WERI-Rb-1 (cell line): ENCODE measurements at regions not wholly inside any gene's neighbourhood (a gene's known extent, or its start where the extent isn't known, plus 50 kb on each side); places are given as distances from the start of the nearest gene placed in this dataset.

ENCODE experiments used
- DNase-seq: peaks from one replicate; pipeline ENCODE4 v3.0.0-alpha.2; 2020
- H3K27ac ChIP-seq: fragments of 250-450 bp; sonication (Bioruptor Pico); 2 replicates; pipeline ENCODE4 v1.5.1; 2020; ENCODE audit warnings: mild to moderate bottlenecking, moderate library complexity
- H3K27me3 ChIP-seq: fragments of 250-450 bp; sonication (Bioruptor Pico); 2 replicates; pipeline ENCODE4 v1.5.1; 2021; ENCODE audit warnings: mild to moderate bottlenecking, low read depth, moderate library complexity; ENCODE audit not compliant: insufficient read depth, severe bottlenecking
- H3K36me3 ChIP-seq: fragments of 250-450 bp; sonication (Bioruptor Pico); 2 replicates; pipeline ENCODE4 v1.5.1; 2020; ENCODE audit warnings: mild to moderate bottlenecking, moderate library complexity
- H3K4me3 ChIP-seq: 2 replicates; pipeline ENCODE4 v1.5.1; 2011; ENCODE audit warnings: low read depth, mild to moderate bottlenecking, control low read depth, low read length
- H3K9me3 ChIP-seq: fragments of 250-450 bp; sonication (Bioruptor Pico); 2 replicates; pipeline ENCODE4 v1.5.1; 2021; ENCODE audit warnings: mild to moderate bottlenecking, moderate library complexity; ENCODE audit not compliant: severe bottlenecking
- CTCF ChIP-seq: IDR thresholded peaks from 2 replicates; pipeline ENCODE4 v1.5.1; 2011; ENCODE audit warnings: low read depth, mild to moderate bottlenecking, control low read depth, inconsistent platforms, low read length

DNA sequence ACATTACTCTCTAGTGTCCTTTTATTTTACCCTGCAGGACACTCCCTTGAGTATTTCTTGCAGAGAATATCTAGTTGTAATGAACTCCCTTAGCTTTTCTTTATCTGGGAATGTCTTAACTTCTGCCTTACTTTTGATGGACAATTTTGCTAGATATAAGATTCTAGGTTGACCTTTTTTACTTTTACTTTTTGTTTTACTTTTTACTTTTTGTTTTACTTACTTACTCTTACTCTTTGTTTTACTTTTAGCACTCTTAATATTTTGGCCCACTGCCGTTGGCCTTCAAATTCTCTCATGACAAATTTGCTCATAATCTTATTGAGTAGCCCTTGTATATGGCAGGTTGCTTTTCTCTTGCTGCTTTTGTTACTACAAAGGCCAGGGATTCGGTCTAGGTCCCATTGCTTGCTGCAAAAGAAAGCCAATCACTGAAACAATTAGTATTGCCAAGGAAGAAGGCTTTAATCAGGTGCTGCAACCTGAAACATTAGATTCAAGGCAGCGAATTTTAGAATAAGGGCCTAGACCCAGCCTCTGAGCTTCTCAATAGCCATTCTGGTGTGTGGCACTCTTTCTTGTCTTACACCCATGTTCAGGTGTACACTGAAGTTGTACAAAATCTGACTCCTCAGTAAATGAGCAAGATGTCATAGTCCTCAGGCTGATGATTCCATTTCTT, 137.0 kb downstream of the TES start:
- no peak for DNase-seq
- H3K27ac ChIP-seq = no peak overlapping the region
- TF ChIP-seq CTCF = no peak
- H3K27me3 ChIP-seq = peaks cover 26% of the 10 kb centered on the region
- H3K4me3 ChIP-seq = no peak overlapping the region
- H3K9me3 ChIP-seq = no peaks in the 10 kb centered on the region
- no peaks in the 10 kb centered on the region for H3K36me3 ChIP-seq

DNA sequence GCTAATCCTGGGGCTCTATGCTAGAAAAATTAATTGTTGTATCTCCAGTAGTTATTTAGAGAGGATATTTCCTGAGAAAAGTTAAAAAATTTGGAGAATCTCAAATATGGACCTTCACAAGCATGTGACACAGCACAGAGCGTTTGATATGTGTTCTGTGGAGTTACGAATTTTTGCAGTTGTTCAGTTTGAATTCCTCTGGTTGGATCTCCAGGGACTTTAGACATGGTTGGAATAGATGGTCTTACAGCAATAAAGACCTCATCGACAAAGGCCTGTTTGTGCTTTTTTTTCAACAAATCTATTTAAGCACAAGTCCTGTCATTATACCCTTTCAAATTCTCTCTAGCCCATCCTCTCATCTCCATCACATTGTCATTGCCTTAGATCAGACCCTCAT, 138.0 kb downstream of the TES start:
- no peak for TF ChIP-seq CTCF
- Histone ChIP-seq H3K4me3 (no peak overlapping the region), H3K27ac (no peak overlapping the region), H3K27me3 (peaks cover 25% of the 10 kb centered on the region), H3K9me3 (no peaks in the 10 kb centered on the region), H3K36me3 (no peaks in the 10 kb centered on the region)
- DNase-seq = no peak

- peaks cover 44% of the 10 kb centered on the region for H3K27me3 ChIP-seq
- no peaks in the 10 kb centered on the region for H3K36me3 ChIP-seq
- DNase-seq = no peak
- TF ChIP-seq CTCF = no peak
- H3K27ac ChIP-seq = no peak overlapping the region
- H3K9me3 ChIP-seq = no peaks in the 10 kb centered on the region
- H3K4me3 ChIP-seq = no peak overlapping the region
Measured at GRCh38 chr7:116351966-116352365, 141.6 kb downstream of the TES start.

DNA sequence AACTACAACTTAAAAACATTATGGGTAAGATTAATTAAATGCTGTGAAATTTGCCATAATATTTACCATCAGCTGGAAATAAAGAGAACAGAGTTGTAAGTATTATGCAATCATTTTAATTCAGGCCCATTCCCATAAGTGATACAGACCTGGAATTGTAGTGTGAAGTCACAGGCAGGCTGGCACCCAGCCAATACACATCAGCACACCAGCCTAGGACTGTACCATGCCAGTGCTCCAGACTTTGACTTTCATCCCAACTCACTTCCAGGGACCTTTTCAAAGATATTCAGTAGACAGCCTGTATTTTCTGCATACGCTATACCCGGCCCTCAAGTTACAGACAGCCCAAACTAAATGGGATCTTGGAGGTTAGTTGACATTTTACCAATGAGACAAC, 143.3 kb downstream of the TES start:
- H3K36me3 ChIP-seq = no peaks in the 10 kb centered on the region
- TF ChIP-seq CTCF = no peak
- H3K27ac ChIP-seq = no peak overlapping the region
- no peaks in the 10 kb centered on the region for H3K9me3 ChIP-seq
- no peak overlapping the region for H3K4me3 ChIP-seq
- DNase-seq = no peak
- H3K27me3 ChIP-seq = peaks cover 41% of the 10 kb centered on the region

DNA sequence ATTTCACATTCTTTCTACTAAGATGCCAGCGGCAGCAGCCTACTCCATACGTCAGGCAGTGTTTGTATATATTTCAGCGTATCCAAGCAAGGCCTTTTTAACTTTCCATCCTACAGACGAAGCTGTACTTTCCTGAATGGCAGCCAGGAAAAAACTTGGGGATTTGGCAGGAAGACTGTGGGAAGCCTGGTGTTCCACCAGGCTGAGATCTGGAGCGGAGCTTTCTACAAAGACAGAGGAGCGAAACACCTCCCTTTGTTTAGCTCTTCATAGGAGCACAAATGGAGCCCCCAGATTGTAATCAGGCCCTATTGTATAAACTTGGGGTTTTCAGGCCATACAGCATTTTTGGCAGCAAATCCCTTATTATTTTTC, 143.8 kb downstream of the TES start:
- Histone ChIP-seq H3K27me3 (peaks cover 39% of the 10 kb centered on the region), H3K27ac (no peak overlapping the region), H3K9me3 (no peaks in the 10 kb centered on the region), H3K4me3 (no peak overlapping the region), H3K36me3 (no peaks in the 10 kb centered on the region)
- no peak for TF ChIP-seq CTCF
- no peak for DNase-seq
